HG03280 (cell line): ENCODE measurements at regions not wholly inside any gene's neighbourhood (a gene's known extent, or its start where the extent isn't known, plus 50 kb on each side); places are given as distances from the start of the nearest gene placed in this dataset.

Source experiments
- ATAC-seq: cut with Tn5 transposase; IDR thresholded peaks from one replicate; pipeline ENCODE4 v1.9.1; 2021; ENCODE audit warnings: mild to moderate bottlenecking, moderate library complexity; ENCODE audit not compliant: unreplicated experiment

DNA sequence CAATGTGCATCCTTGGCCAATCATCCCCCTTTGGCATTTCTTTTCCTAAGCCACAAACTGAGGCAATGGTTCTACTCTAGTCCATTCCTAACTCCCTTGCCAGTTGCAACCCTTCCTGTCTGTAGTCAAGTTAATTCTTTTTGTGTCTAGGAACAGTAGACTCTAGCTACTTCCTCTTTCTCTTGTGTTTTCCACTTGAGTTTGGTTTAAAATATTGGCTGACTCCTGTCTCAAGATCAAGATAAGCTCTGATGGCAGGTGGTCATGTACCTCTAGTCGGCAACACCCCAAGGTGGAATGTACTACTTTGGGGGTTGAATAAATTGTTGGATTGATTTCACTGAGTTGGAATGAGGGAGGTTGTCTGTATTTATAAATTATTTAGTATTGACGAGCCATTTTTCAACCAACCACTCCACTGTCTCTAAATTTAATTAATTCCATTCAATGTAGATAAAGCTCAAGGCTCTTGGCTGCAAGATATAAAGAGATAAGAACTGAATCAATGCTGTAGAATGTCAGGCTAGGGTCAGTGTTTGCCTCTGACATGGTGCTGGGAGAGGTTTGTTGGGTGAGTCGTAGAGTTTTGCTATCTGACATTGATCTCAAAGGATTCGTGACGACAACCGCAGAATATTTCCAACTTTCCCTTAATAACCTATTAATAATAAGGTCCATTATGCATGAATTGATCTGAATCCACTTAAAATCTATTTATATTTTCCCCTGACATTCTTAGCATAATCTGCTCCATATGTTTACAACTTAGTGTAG is 188.7 kb upstream of the APCDD1 start:
- ATAC-seq = no peak

DNA sequence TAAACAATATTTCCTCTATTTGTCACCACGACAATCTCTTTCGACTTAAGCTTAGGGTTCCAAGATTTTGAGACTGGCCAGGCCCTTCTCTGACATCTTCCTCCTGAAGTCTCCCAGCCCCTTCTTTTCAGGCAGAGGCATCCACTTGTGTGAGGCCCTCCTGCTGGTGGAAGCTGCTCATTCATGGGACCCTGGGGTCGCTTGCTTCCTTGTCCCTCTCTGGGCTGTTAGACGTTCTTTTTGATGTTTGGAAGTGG is 188.2 kb upstream of the APCDD1 start:
- no peak for ATAC-seq

DNA sequence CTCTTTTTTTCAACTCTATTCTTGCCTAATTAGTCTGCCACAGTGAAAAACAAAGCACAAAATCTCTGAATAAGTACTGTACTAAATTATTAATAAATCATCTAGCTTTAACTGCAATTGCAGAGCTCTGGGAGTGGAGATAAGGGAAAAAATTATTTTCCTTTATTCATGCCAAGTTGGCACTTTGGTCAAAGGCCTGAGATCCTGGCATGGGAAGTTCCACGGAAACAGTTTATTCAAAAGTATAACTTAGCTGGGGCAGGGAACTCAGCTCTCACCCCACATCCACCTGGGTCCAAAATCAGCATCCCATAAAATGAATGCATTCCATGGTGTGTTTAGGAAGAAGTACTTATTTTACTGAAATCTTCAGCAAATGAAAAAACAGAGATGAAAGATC is 185.2 kb upstream of the APCDD1 start:
- ATAC-seq = no peak

DNA sequence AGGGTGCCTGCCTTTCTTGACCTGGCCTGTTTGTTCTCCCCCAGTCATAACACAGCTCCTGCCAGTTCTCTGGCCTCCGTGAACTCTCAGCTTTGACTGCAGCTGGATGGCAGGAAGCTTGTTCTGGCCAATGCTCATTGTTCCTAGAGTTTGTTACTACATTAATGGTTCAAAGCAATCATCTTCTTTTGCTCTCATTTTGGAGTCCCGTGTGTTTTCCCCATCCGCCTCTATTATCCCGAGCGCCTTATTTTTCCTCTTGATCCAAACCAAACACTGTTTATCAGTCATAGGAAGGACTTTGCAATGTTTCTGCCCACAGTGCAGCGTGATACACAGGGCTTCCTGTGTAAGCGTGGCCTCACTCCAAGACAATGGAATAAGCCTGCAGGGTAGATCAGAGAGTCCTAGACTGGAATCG is 184.3 kb upstream of the APCDD1 start:
- no peak for ATAC-seq

DNA sequence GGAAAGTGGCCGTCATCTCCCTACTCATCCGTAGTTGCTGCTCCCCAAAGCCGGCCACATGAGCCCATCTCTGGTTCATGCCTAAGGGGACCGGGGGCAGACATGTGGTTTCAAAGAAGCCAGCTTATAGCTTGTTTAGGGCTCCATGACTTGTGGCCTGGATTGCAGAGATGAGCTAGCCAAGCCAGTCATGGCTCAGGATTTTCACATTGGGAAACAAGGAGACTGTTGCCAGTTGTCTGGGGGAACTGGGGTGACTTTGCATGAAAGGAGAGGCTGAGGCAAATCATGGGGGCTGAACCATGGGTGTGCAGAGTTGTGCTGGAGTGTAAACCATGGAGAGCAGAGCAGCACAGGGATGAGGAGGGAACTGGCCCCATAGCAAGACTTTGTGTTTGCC is 183.0 kb upstream of the APCDD1 start:
- no peak for ATAC-seq

DNA sequence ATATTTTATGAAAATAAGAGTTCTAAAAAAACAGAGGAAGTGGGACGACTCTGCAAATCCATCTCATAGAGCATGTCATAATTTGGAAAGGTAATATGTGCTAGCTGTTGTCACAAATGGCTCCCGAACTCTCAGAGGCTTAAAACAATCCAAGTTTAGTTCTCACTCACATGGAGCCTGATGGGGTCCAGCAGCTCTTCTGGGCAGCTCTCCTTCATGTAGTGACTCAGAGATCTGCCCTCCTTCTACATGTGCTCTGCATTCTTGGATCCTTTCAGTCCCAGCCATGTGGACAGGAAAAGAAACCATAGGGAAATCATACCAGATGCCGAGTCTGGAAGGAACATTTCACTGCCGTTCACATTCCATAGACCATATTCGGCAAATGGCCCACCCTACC is 180.1 kb upstream of the APCDD1 start:
- ATAC-seq = no peak

DNA sequence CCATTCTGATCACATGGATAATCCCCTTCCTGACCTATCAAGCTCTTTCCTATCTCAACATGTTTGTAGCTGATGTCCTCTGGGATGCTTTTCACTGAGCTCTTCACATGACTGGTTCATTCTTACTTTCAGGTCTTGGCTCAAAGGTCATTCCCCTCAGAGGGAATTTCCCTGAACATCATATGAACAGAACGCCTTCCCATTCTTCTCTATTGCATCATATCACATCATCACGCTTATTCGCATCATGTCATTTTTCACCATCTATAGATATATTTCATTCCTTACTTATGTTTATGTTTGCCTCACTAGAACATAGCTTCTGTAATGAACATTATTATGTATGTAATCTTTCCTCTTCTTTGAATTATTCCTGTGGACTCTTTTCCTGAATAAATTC is 178.9 kb upstream of the APCDD1 start:
- no peak for ATAC-seq

DNA sequence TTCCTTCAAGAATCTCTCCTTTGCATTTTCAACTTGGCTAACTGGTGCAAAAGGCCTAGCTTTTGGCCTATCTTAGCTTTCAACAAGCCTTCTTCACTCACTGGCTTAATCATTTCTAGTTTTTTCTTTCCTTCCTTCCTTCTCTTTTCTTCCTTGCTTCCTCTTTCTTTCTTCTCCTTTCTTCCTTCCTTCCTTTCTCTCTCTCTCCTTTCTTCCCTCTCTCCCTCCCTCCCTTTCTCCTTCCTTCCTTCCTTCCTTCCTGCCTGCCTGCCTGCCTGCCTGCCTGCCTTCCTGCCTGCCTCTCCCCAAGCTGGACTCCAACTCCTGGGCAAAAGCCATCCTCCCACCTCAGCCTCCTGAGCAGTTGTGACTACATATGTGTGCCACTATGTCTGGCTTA is 176.2 kb upstream of the APCDD1 start:
- no peak for ATAC-seq

DNA sequence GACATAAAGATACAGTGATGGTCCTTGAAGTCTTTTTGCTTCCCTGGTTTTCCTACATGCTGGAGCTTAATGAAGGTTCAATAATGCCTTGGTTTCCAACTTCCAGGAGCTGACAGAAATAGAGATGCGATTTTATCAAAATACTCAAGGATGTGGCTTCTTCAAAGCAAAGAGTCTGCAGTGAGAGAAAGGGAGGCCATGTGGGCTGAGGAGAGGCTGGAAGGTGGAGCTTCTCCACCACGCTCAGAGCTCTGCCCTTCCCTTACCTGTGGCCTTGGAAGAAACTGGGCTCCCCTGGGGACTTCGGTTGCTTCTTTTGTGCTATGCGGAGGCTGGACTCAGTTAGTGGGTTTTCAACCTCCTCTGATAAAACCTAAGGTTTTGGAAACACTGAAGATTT is 175.0 kb upstream of the APCDD1 start:
- ATAC-seq = no peak

DNA sequence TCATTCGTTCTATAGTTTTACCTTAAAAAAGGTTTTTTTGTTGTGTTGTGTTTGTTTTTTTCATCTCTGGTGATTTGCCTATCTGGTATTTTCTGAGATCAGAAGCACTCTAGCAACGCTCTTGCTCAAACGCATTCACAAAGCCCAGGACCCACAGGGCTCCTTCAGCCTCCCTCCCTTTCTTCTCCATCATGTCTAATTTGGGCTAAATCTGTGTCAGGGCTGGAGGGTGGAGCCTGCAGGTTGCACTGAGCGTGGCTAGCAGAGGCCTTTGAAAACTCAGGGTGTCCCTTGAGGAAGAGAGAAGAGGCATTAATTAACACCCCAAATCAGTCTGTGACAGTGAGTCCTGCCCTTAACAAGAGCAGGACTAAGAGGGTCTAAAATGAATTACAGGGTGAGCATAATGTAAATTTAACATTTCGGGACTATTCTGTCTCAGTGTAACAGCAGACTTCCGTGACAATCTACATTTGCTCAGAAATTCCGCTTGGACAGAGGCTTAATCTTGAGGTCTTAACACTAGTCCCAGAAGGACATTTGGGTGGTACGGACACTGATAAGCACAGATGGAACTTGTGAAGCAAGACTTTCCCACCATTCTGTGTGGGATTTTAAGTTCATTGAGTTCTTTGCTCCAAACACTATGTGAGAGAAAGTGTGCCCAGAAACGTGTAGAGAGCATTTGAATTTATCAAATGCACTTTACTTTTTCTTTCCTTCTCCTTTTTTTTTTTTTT is 174.4 kb upstream of the APCDD1 start:
- ATAC-seq = no peak

DNA sequence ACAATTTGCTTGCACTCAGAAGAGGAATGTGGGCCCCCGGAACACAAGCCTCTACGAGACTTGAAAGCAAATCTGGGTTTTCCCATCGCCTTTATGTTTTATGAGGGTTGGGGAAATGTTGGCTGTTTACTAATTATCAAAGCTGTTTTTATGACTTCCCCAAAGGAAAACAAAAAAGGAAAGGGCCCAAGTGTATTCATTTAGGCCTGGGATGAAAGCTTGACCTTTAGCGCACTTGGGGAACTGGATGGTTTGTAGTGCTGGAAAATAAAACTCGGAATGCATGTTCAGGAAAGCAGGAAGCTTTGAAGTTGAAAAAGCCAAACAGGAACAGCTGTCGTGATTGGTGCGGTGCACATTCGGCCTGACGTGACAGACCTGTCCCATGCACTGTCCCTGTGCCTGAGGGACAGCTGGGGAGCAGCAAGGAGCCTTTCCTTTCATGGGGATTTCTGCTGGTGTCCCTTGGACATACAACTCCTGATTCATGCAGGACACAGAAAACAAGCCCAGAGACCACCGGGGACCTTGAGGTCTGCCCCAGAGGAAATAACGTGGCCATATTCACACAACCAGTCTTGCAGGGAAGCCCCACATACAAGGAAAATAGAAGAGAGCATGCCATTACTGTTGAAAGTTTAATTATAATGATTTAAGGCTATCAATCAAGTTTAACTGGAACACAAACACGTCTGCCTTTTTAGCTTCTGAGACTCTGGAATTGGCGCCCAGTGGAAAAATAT is 169.7 kb upstream of the APCDD1 start:
- no peak for ATAC-seq

DNA sequence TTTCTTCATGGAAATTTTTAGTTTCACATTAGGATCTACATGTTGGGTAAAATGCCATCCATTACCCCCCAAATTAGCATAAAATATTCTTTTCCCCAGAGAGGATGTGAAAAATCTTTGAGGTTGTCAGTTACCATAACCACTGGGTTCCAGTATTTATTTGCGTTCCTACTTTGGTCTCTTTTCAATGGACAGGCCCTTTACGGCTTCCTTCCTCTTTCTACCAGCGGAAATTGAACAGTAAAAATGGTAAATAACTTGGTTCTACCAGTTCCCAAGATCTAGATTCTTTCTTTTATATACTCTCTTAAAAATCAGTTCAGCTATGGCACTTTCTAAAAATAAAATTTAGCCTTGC is 169.2 kb upstream of the APCDD1 start:
- no peak for ATAC-seq

DNA sequence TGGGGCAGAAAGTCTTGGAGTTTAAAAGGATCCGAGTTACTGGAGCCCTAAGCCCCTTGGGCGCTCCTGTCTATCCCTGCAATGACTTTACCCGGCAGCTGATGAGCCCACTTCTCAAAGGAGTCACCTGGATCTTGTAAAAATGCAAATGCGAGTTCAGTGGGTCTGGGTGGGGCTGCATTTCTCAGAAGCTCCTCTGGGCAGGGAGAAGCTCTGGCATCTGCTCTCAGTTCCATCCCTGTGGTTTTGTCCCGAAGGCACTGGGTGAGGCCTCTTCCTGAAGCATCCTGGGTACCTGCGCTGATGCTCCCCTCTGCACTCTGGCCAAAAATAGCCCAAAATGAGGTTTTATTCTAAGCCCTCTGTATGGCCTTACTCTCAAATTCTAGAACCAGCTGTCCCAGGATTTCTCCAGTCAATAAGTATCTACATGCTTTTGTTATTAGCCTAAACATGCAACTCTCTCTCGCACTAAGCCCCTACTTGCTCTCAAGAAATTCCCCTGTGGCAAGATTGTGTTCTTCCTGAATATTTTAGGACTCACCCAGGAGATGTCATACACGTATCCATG is 167.8 kb upstream of the APCDD1 start:
- no peak for ATAC-seq

DNA sequence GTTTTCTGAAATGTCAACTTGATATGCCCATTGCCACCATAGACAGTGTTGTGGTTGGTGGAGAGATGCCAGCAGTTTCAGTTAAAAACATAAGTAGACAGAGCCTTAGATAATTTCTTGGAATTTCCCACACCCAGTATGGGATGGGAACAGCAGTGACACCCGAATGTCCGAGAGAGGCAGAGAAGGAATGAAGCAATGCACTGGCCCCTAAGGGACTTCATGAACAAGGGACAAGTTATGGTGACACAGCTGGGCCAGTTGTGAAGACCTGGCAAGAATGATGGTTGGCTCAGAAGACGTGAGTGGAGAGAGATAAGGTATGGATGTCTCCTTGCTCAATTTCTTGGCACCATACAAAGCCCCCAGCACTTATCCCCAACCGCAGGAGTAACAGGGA is 165.2 kb upstream of the APCDD1 start:
- no peak for ATAC-seq

DNA sequence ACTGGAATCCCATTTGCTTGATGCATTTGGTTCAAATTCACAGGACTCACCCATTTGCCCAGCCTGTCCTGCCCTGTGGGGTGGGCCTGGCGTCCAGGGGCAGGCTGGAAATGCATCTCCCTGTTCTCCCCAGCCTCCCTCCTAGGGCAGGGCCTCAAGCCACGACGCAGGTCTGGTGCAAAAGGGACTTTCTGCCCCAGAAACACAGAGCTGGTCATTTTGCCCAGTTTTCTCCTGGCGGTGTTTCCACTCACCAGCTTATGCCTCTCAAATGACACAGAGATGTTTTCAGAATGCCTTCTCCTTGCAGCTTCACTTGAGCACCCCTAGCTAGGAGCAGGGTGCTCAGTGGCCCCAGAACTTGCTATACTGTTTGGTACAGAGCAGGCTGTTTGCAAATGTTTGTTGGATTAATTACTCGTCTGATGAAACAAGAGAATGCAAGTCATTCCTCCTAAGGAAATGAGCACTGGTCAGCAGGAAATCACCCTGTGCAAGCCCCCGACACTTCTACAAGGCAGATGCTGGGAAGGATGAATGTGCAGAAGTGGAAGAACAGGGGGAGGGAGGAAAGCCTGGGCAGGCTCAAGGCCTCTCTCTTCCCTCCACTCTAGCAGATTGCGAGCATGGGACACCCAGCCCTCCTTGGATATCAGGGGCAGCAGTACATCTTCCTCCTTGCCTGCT is 164.3 kb upstream of the APCDD1 start:
- ATAC-seq = no peak

DNA sequence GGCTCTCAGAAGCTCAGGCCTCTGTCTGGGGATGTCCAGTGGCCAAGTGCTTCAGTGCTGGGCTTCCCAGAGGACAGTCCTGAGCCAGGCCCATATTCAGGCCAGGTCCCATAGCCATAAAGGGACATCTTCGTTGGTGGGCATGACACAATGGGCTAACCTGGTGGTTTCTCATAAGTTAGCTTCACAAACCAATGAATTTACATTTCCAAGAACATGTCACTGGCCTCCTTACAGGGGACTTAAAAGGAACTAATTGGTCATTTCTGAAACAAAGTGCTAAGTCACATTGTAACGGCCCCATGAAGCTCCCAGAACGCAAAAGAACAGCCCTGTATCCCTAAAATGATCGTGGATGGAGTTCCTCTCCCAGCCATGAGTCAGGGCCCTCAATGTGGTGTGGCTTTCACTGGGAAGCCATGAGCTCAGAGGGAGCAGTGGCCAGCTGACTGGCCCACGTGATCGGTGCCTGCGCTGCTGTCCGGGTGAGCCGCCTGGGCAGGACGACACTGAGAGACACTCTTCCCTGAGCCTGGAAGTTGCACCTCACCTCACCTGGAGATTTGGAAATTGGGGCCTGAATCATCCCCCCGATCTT is 163.7 kb upstream of the APCDD1 start:
- ATAC-seq = no peak

DNA sequence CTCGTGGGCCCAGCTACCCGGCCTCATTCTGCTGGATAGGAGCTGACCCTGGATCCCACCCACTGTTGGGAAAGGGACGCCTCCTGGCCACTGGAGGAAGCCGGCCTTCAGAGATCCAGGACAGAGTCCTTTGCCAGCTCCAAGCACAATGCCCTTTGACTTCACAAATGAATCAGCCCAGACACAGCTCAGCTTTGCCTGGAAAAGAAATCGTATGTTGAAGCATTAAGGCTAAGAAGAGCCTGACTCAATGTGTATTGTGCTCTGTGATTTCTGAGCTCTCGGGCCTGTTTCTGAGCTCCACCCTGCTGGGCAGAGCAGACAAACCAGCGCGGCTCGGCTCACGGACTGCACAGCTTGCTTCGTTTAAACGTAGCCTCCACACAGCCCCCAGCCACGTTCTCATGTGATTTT is 162.9 kb upstream of the APCDD1 start:
- ATAC-seq = no peak

DNA sequence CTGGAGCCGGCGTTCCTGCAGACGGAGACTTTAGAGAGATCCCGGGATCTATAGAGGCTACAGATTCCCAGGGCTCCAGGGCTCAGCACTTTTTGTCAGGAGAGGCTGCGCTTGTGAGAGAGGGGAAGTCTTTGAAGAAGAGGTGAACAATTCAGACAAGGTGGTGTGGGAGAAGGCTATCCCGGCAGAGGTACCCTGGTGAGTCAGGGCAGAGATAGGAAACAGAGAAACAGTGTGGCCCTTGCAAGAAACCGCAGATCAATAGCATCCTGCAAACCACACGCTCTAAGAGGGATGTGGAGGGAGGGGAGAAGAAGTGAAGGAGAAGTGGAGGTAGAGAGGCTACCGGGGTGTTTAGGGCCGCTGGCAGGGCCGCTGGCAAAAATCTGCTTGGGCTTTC is 160.5 kb upstream of the APCDD1 start:
- no peak for ATAC-seq

DNA sequence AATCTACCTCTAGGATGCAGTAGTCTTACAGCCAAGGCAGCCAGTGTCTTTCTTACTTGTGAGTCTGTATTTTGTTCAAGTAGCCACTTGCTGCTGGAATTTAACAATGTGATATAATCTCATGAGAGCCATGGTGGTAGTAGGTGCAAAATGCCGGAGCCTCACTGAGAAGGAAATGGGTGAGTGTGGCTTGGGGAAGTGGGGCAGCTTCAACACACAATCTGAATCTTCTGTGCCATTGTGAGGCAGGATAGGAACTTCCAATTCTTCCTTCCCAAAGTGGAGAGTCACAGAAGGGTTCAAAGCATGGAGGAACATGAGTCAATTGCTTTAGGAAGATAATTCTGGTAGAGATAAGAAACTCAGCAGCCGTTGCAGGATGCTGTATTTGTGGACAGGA is 158.7 kb upstream of the APCDD1 start:
- ATAC-seq = no peak

DNA sequence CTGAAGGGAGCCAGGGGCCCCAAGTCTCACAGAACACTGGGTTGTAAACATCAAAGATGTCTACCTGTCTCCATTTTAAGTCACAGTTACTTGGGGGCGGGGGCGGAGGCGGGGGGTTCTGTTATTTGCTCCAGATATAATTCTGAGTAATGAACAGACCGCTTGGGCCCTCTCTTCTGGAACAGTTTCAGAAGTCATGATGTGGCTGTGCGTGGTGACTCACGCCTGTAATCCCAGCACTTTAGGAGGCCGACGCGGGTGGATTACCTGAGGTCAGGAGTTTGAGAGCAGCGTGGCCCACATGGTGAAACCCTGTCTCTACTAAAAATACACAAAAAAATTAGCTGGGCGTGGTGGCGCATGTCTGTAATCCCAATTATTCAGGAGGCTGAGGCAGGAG is 157.9 kb upstream of the APCDD1 start:
- ATAC-seq = no peak

DNA sequence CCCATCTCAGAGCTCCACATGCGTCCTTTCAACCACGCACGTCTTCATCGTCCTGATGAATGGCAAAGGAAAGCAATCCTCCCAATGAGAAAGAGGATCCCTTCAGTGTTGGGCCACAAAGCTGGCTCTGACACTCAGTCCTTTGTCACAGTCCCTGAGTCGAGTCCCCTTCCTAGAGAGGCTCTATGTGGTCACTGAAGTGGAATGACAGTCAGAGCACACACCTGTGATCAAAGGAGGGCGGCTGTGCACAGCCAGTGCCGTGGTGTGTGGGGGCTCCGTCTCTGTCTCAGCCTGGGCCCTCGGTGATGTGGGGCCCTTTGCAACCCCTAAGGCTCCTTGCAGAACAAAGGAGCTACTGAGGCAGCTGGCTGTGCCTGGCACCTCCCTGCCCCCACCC is 157.3 kb upstream of the APCDD1 start:
- no peak for ATAC-seq
